HCT116 (cell line): ENCODE measurements at regions not wholly inside any gene's neighbourhood (a gene's known extent, or its start where the extent isn't known, plus 50 kb on each side); places are given as distances from the start of the nearest gene placed in this dataset.

ENCODE experiments used
- EZH2 ChIP-seq: fragments of 200-600 bp; sonication (generic); IDR thresholded peaks from 2 replicates; pipeline ENCODE4 v1.6.1; 2017; ENCODE audit warnings: antibody characterized with exemption, mixed run types
- JUND ChIP-seq: IDR thresholded peaks from 2 replicates; pipeline ENCODE4 v1.6.1; 2012
- SP1 ChIP-seq: IDR thresholded peaks from 2 replicates; pipeline ENCODE4 v1.6.1; 2012; ENCODE audit warnings: low read depth
- TF ChIP-seq, protein P1 (sequence below), 3 experiments: fragments of 200-600 bp in 1 of 3; sonication (generic) in 1 of 3; IDR thresholded peaks in 2 of 3; conservative IDR thresholded peaks in 1 of 3; 2 replicates each; pipeline ENCODE4 v1.5.1; 2012 to 2017; ENCODE audit warnings: low read depth in 2 of 3, low read length in 2 of 3, antibody characterized with exemption in 1 of 3, borderline replicate concordance in 1 of 3, control low read depth in 1 of 3, mild to moderate bottlenecking in 1 of 3, mixed read lengths in 1 of 3, mixed run types in 1 of 3, moderate library complexity in 1 of 3; ENCODE audit not compliant: insufficient read depth in 1 of 3
- TF ChIP-seq, protein P2 (sequence below): IDR thresholded peaks from 2 replicates; pipeline ENCODE4 v1.6.1; 2011; ENCODE audit warnings: mild to moderate bottlenecking, low read length, moderate library complexity; ENCODE audit not compliant: insufficient replicate concordance; ENCODE audit errors: extremely low read depth

DNA sequence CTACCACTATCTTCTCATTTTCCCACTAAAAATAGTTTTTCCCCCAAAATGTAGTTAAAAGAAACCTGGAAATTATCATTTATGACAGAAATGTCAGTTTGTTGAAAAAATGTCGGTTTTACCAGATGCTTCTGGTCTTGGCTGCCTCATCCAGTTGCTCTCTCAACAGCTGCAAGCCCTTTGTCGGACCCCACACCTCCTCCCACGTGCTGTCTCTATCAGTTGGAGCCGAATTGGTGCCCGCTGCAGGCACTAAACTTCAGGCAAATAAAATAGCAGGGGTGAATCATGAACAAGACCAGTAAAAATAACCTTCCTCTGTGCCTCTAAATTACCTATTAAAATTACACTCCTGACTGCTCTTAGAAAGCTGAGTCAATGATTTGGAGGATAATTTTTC is 129.5 kb upstream of the CEP162 start:
- no peak for TF ChIP-seq EZH2
- TF ChIP-seq SP1 = no peak
- TF ChIP-seq, protein P1, sequence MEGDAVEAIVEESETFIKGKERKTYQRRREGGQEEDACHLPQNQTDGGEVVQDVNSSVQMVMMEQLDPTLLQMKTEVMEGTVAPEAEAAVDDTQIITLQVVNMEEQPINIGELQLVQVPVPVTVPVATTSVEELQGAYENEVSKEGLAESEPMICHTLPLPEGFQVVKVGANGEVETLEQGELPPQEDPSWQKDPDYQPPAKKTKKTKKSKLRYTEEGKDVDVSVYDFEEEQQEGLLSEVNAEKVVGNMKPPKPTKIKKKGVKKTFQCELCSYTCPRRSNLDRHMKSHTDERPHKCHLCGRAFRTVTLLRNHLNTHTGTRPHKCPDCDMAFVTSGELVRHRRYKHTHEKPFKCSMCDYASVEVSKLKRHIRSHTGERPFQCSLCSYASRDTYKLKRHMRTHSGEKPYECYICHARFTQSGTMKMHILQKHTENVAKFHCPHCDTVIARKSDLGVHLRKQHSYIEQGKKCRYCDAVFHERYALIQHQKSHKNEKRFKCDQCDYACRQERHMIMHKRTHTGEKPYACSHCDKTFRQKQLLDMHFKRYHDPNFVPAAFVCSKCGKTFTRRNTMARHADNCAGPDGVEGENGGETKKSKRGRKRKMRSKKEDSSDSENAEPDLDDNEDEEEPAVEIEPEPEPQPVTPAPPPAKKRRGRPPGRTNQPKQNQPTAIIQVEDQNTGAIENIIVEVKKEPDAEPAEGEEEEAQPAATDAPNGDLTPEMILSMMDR (IDR thresholded peaks at IDR 0.05 in 2 of 3, conservative IDR thresholded peaks at IDR 0.05 in 1 of 3; ENCODE audit: borderline replicate concordance in 1 of 3, insufficient read depth in 1 of 3, low read depth in 2 of 3, low read length in 2 of 3) = no peak
- TF ChIP-seq, protein P2, sequence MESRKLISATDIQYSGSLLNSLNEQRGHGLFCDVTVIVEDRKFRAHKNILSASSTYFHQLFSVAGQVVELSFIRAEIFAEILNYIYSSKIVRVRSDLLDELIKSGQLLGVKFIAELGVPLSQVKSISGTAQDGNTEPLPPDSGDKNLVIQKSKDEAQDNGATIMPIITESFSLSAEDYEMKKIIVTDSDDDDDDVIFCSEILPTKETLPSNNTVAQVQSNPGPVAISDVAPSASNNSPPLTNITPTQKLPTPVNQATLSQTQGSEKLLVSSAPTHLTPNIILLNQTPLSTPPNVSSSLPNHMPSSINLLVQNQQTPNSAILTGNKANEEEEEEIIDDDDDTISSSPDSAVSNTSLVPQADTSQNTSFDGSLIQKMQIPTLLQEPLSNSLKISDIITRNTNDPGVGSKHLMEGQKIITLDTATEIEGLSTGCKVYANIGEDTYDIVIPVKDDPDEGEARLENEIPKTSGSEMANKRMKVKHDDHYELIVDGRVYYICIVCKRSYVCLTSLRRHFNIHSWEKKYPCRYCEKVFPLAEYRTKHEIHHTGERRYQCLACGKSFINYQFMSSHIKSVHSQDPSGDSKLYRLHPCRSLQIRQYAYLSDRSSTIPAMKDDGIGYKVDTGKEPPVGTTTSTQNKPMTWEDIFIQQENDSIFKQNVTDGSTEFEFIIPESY = no peak
- TF ChIP-seq JUND = no peak
